SK-N-MC (cell line): ENCODE measurements at regions not wholly inside any gene's neighbourhood (a gene's known extent, or its start where the extent isn't known, plus 50 kb on each side); places are given as distances from the start of the nearest gene placed in this dataset.
"Not testable (repeated sequence)": the region's sequence is repeated elsewhere in the genome, so short reads cannot be mapped to it uniquely, and the experiment has no call there.

Source experiments
- DNase-seq: peaks from one replicate; pipeline ENCODE4 v3.0.0-alpha.2; 2011; ENCODE audit warnings: low read depth, low spot score
- H3K27ac ChIP-seq: fragments of 200-600 bp; sonication (generic); 2 replicates; pipeline ENCODE4 v1.5.1; 2016; ENCODE audit warnings: mixed run types
- H3K36me3 ChIP-seq: fragments of 200-600 bp; sonication (generic); 2 replicates; pipeline ENCODE4 v1.6.1; 2017; ENCODE audit warnings: antibody characterized with exemption, low read length, mixed read lengths; ENCODE audit not compliant: insufficient read depth
- H3K4me3 ChIP-seq: fragments of 200-600 bp; sonication (generic); 2 replicates; pipeline ENCODE4 v1.5.1; 2016
- H3K9ac ChIP-seq: fragments of 200-600 bp; sonication (generic); 2 replicates; pipeline ENCODE4 v1.8.0; 2017; ENCODE audit warnings: mixed run types, mixed read lengths; ENCODE audit not compliant: insufficient read length
- H3K9me3 ChIP-seq: fragments of 200-600 bp; sonication (generic); 2 replicates; pipeline ENCODE4 v1.6.1; 2017; ENCODE audit warnings: low read depth, mild to moderate bottlenecking, antibody characterized with exemption, low read length, moderate library complexity, mixed read lengths
- EZH2 ChIP-seq: fragments of 200-600 bp; sonication (generic); IDR thresholded peaks from one replicate; pipeline ENCODE4 v1.6.1; 2017; ENCODE audit warnings: antibody characterized with exemption
- FOXP2 ChIP-seq: optimal IDR thresholded peaks from 2 replicates; pipeline ENCODE3; 2011; ENCODE audit warnings: mild to moderate bottlenecking, moderate library complexity; ENCODE audit not compliant: insufficient read depth; ENCODE audit errors: extremely low read length, control extremely low read depth
- POLR2AphosphoS5 ChIP-seq: IDR thresholded peaks from 2 replicates; pipeline ENCODE4 v1.6.1; 2012; ENCODE audit warnings: mild to moderate bottlenecking, low read depth, low read length, borderline replicate concordance

DNA sequence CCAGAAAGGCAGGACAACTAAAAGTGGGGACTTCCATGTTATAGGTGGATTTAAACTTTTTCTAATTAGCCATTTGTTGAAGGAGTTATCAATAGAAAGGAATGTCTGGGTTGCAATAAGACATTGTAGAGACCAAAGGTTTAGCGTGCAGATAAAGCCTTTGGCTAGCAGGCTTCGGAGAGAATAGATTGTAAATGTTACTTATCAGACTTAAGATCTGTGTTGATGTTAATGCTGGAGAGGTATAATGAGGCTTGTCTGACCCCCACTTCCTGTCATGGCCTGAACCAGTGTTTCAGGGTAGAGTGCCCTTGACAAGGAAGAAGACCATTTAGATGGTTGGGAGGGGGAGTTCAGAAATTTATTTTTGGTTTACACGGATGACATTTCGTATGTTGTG, 67.1 kb upstream of the SPIN4 start:
- Histone ChIP-seq H3K36me3 (no peaks in the 10 kb centered on the region), H3K9ac (no peak overlapping the region), H3K4me3 (no peak overlapping the region), H3K9me3 (no peaks in the 10 kb centered on the region), H3K27ac (no peak overlapping the region)
- DNase-seq: no peak
- TF ChIP-seq EZH2: no peak
- TF ChIP-seq POLR2AphosphoS5: no peak
- TF ChIP-seq FOXP2: no peak

DNA sequence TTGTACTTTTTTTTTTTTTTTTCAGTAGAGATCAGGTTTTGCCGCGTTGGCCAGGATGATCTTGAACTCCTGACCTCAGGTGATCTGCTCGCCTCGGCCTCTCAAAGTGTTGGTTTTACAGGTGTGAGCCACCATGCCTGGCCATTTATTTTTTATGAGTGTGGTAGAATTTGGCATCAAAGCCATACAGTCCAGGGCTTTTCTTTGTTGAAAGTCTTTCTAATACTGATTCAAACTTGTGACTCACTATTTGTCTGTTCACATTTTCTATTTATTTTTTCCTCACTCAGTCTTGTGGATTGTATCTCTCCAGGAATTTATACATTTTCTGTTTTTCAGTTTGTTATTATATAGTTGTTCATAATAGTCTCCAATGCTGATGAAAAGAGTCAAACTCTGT, 66.5 kb upstream of the SPIN4 start:
- Histone ChIP-seq H3K9me3 (no peaks in the 10 kb centered on the region), H3K4me3 (no peak overlapping the region), H3K36me3 (no peaks in the 10 kb centered on the region), H3K27ac (no peak overlapping the region), H3K9ac (no peak overlapping the region)
- no peak for DNase-seq
- TF ChIP-seq POLR2AphosphoS5 (no peak), FOXP2 (no peak), EZH2 (no peak)

DNA sequence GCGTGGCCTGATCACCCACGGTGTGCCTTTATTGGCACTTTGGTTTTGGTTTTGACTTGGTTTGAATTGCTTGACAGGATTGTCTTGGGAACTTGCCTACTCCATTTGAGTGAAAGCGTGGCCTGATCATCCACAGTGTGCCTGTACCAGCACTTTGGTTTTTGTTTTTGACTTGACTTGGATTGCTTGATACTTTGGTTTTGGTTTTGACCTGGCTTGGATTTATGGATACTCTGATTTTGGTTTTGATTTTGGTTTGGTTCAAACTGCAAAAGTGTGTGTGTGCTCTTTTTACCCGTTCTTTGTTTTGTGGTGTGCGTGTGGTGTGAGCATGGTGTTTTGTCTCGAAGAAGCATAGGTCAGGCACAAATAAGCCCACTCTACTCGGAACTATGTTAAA, 58.8 kb upstream of the SPIN4 start:
- H3K4me3 ChIP-seq, H3K27ac ChIP-seq, DNase-seq, H3K9ac ChIP-seq, H3K36me3 ChIP-seq, H3K9me3 ChIP-seq: not testable (repeated sequence)

DNA sequence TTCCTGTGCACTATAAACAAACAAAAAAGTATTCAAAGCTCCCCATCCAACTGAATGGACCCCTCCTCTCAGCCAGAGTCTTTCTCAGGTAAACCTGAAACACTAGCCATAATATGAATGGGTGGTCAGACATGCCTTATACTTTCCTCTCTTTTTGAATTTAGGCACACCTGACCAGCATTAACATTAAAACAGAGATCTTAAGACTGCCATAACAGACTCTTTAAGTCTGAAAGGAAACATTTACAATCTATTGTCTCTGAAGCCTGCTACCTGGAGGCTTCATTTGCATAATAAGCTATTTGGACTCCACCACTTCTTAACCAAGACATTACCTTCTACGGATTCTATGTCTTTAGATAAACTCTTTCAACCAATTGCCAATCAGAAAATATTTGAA, 56.9 kb upstream of the SPIN4 start:
- Histone ChIP-seq H3K9ac (no peak overlapping the region), H3K9me3 (no peaks in the 10 kb centered on the region), H3K4me3 (no peak overlapping the region), H3K36me3 (no peaks in the 10 kb centered on the region), H3K27ac (no peak overlapping the region)
- DNase-seq: no peak
- TF ChIP-seq POLR2AphosphoS5: no peak
- no peak for TF ChIP-seq FOXP2
- no peak for TF ChIP-seq EZH2

DNA sequence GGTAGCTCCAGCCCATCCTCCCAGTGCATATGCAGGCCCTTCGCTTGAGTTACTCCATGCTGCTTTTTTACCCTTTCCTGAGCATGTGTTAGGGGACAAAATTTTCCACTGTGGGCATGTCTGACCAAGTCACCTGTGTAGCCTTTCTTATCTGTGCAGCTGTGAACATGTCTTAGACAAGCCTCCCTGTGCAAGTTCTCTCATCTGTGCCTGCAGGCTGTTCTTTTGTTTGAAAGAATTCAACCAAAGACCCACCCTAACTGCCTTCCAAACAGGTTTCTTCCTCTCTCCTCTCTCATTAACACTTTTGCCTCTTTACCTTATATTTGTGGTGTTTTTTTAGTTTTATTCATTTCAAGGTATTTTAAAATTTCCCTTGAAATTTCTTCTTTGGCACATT, 53.2 kb upstream of the SPIN4 start:
- Histone ChIP-seq H3K9ac (no peak overlapping the region), H3K4me3 (no peak overlapping the region), H3K27ac (no peak overlapping the region), H3K9me3 (no peaks in the 10 kb centered on the region), H3K36me3 (no peaks in the 10 kb centered on the region)
- TF ChIP-seq FOXP2 (no peak), POLR2AphosphoS5 (no peak), EZH2 (no peak)
- no peak for DNase-seq

DNA sequence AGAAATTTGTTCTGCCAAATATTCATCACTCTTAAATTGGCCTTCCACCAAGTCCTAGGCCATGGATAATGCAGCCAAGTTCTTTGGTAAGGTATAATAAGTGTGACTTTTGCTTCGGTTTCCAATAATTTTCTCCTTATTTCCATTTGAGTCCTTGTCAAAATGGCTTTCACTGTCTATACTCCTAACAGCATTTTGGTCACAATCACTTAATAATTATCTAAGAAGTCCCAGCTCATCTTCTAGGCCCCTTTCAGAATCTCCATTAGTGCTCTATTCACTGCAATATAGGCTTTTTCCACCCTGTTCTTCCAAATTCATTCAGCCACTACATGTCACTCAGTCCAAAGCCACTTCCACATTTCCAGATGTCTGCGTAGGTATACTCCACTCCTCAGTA, 51.0 kb upstream of the SPIN4 start:
- Histone ChIP-seq H3K9ac (no peak overlapping the region), H3K4me3 (no peak overlapping the region), H3K9me3 (no peaks in the 10 kb centered on the region), H3K27ac (no peak overlapping the region), H3K36me3 (no peaks in the 10 kb centered on the region)
- TF ChIP-seq FOXP2: no peak
- no peak for TF ChIP-seq POLR2AphosphoS5
- TF ChIP-seq EZH2: no peak
- DNase-seq: no peak
